ENCODE measurements at regions not wholly inside any gene's neighbourhood (a gene's known extent, or its start where the extent isn't known, plus 50 kb on each side); places are given as distances from the start of the nearest gene placed in this dataset.

DNA sequence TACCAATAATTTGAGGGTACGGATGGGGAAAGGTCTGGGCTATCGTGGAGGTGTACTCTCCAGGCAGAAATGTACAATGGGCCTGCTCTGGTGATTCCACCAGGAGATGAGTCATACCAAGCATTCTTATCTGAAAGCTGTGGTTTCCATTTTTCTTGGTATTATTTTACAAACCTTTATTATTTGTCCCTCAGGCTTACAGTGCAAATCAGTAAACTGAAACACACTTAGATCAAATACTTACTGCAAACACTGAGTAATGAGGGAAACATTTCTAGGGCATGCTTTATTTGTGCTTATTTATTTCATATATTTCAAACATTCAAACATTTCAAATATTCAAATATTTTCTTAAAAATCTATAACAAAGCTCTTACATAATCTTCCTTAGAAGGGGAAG lies 319.8 kb downstream of the RND3 start (continued):
- TF ChIP-seq POLR2AphosphoS5 (IDR thresholded peaks at IDR 0.05; ENCODE audit: low read depth, low read length) (no peak), ZNF274 (IDR thresholded peaks at IDR 0.05; ENCODE audit: low read depth, low read length) (no peak), CEBPB (IDR thresholded peaks at IDR 0.05; ENCODE audit: low read depth) (no peak), SIN3A (IDR thresholded peaks at IDR 0.05; ENCODE audit: low read depth) (no peak), SRF (IDR thresholded peaks at IDR 0.05; ENCODE audit: low read depth) (no peak), EZH2 (IDR thresholded peaks at IDR 0.05) (no peak), YY1 (IDR thresholded peaks at IDR 0.05; ENCODE audit: extremely low read depth, insufficient replicate concordance, low read depth, low read length) (no peak)

DNA sequence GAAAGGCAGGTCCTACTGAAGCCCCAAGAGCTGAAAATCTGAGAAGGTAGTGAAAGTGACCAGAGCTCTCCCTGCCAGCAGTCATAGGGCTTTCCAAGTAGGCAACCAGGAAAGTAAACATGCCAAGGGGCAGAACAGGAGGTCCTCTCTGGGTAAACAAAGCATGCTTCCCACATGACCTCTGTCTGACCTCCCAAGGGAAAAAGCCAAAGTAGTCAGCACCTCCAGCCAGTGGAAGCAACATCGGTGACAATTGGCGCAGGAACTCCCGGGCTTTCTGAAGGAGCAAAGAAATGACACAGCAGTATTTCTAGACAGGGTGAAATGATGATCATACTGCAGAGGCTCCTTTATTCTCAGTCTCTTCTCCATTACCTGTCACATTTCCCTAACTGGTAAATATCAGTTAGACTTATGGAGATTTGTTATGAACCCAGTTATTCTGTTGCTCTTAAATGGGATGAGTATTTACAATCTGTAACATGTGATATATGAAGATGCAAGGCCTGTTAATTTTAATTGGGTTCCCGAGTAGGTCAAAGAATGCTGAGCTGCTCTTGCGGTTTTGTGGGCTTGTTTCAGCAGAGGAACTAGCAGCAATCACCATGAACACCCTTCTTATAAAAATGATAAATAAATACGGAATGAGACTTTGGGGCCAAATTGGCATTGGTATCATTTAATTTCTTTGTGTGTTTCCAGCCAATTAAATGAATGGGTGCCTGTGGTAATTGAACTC lies 321.0 kb downstream of the RND3 start:
- DNase-seq (ENCODE audit: low read depth, low spot score) (no peak), ATAC-seq (no peak)
- Histone ChIP-seq H2AFZ (ENCODE audit: low read depth, low read length, poor library complexity, severe bottlenecking) (no peak overlapping the region), H3K9ac (ENCODE audit: low read length) (no peak overlapping the region), H3K27ac (ENCODE audit: low read depth, low read length) (no peak overlapping the region), H3K27me3 (ENCODE audit: insufficient read depth, low read length) (no peaks in the 10 kb centered on the region), H3K79me2 (ENCODE audit: insufficient read depth, low read length) (no peaks in the 10 kb centered on the region), H3K36me3 (ENCODE audit: control insufficient read depth in 1 of 2, insufficient read depth in 2 of 2, low read length in 2 of 2) (no peaks in the 10 kb centered on the region), H3K9me3 (ENCODE audit: control insufficient read depth in 1 of 2, insufficient read depth in 1 of 2, low read depth in 1 of 2, low read length in 2 of 2) (no peaks in the 10 kb centered on the region), H3K9me2 (ENCODE audit: insufficient read depth) (no peaks in the 10 kb centered on the region), H4K20me1 (ENCODE audit: insufficient read depth) (no peaks in the 10 kb centered on the region), H3K4me3 (replicated peaks in 1 of 2; ENCODE audit: low read depth in 1 of 2, low read length in 2 of 2) (no peak overlapping the region), H3K4me1 (ENCODE audit: control insufficient read depth in 1 of 2, insufficient read depth in 2 of 2, low read length in 2 of 2) (peaks cover 0 to 9% of the 10 kb centered on the region in 2 experiments; a peak in 2 of 4 replicates), H3K4me2 (ENCODE audit: low read length) (no peak overlapping the region)
- ChIA-PET RAD21 (ENCODE audit: low non-redundant PET in 1 of 2, low total read pairs in 2 of 2, uncharacterized antibody in 2 of 2, unreplicated experiment in 2 of 2) (no interaction called here), CTCF (no interaction called here), POLR2A (no interaction called here)
- intact Hi-C loops (cut with micrococcal nuclease): no loop called here
- TF ChIP-seq, protein P1, sequence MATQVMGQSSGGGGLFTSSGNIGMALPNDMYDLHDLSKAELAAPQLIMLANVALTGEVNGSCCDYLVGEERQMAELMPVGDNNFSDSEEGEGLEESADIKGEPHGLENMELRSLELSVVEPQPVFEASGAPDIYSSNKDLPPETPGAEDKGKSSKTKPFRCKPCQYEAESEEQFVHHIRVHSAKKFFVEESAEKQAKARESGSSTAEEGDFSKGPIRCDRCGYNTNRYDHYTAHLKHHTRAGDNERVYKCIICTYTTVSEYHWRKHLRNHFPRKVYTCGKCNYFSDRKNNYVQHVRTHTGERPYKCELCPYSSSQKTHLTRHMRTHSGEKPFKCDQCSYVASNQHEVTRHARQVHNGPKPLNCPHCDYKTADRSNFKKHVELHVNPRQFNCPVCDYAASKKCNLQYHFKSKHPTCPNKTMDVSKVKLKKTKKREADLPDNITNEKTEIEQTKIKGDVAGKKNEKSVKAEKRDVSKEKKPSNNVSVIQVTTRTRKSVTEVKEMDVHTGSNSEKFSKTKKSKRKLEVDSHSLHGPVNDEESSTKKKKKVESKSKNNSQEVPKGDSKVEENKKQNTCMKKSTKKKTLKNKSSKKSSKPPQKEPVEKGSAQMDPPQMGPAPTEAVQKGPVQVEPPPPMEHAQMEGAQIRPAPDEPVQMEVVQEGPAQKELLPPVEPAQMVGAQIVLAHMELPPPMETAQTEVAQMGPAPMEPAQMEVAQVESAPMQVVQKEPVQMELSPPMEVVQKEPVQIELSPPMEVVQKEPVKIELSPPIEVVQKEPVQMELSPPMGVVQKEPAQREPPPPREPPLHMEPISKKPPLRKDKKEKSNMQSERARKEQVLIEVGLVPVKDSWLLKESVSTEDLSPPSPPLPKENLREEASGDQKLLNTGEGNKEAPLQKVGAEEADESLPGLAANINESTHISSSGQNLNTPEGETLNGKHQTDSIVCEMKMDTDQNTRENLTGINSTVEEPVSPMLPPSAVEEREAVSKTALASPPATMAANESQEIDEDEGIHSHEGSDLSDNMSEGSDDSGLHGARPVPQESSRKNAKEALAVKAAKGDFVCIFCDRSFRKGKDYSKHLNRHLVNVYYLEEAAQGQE (IDR thresholded peaks at IDR 0.05; ENCODE audit: low read depth): no peak
- TF ChIP-seq SIN3A (IDR thresholded peaks at IDR 0.05; ENCODE audit: low read depth) (no peak), EZH2 (IDR thresholded peaks at IDR 0.05) (no peak), JUND (IDR thresholded peaks at IDR 0.05) (no peak), EGR1 (IDR thresholded peaks at IDR 0.05; ENCODE audit: low read depth) (no peak), SRF (IDR thresholded peaks at IDR 0.05; ENCODE audit: low read depth) (no peak), ELF1 (IDR thresholded peaks at IDR 0.05; ENCODE audit: borderline replicate concordance, low read depth) (no peak), EZH2phosphoT487 (IDR thresholded peaks at IDR 0.05; ENCODE audit: borderline replicate concordance) (no peak), CEBPB (IDR thresholded peaks at IDR 0.05; ENCODE audit: low read depth) (no peak), POLR2AphosphoS5 (IDR thresholded peaks at IDR 0.05; ENCODE audit: low read depth, low read length) (no peak), ZNF274 (IDR thresholded peaks at IDR 0.05; ENCODE audit: low read depth, low read length) (no peak)
- TF ChIP-seq, protein P2, sequence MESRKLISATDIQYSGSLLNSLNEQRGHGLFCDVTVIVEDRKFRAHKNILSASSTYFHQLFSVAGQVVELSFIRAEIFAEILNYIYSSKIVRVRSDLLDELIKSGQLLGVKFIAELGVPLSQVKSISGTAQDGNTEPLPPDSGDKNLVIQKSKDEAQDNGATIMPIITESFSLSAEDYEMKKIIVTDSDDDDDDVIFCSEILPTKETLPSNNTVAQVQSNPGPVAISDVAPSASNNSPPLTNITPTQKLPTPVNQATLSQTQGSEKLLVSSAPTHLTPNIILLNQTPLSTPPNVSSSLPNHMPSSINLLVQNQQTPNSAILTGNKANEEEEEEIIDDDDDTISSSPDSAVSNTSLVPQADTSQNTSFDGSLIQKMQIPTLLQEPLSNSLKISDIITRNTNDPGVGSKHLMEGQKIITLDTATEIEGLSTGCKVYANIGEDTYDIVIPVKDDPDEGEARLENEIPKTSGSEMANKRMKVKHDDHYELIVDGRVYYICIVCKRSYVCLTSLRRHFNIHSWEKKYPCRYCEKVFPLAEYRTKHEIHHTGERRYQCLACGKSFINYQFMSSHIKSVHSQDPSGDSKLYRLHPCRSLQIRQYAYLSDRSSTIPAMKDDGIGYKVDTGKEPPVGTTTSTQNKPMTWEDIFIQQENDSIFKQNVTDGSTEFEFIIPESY (IDR thresholded peaks at IDR 0.05; ENCODE audit: extremely low read depth, insufficient replicate concordance, low read length): no peak
- TF ChIP-seq, protein P3, sequence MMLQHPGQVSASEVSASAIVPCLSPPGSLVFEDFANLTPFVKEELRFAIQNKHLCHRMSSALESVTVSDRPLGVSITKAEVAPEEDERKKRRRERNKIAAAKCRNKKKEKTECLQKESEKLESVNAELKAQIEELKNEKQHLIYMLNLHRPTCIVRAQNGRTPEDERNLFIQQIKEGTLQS (IDR thresholded peaks at IDR 0.05): no peak
- TF ChIP-seq, protein P4, sequence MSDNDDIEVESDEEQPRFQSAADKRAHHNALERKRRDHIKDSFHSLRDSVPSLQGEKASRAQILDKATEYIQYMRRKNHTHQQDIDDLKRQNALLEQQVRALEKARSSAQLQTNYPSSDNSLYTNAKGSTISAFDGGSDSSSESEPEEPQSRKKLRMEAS (IDR thresholded peaks at IDR 0.05): no peak
- no TSS peak for BruUV-seq (replicated peaks)
